Neural crest cell (in vitro differentiated cells): ENCODE measurements at regions not wholly inside any gene's neighbourhood (a gene's known extent, or its start where the extent isn't known, plus 50 kb on each side); places are given as distances from the start of the nearest gene placed in this dataset.

Experiments
- DNase-seq: peaks from one replicate; pipeline ENCODE4 v3.0.0; 2021; ENCODE audit warnings: low read depth, mixed read lengths, low spot score
- H3K27ac Mint-ChIP-seq: one replicate; pipeline ENCODE4 v1.8.0; 2021; ENCODE audit warnings: mild to moderate bottlenecking, mixed read lengths; ENCODE audit not compliant: unreplicated experiment
- H3K27me3 Mint-ChIP-seq: 2 replicates; pipeline ENCODE4 v1.8.0; 2021; ENCODE audit warnings: low read depth, mild to moderate bottlenecking, mixed read lengths
- H3K36me3 Mint-ChIP-seq: 2 replicates; pipeline ENCODE4 v1.8.0; 2021; ENCODE audit warnings: low read depth, mild to moderate bottlenecking, mixed read lengths
- H3K4me1 Mint-ChIP-seq: 2 replicates; pipeline ENCODE4 v1.8.0; 2021; ENCODE audit warnings: mixed read lengths
- H3K4me3 Mint-ChIP-seq: one replicate; pipeline ENCODE4 v1.8.0; 2021; ENCODE audit warnings: mild to moderate bottlenecking, mixed read lengths
- H3K9me3 Mint-ChIP-seq: 2 replicates; pipeline ENCODE4 v1.8.0; 2021; ENCODE audit warnings: mixed read lengths
- TF ChIP-seq, protein P1 (sequence below): fragments of 200-600 bp; sonication (generic); conservative IDR thresholded peaks from 2 replicates; pipeline ENCODE4 v1.5.0; 2021; ENCODE audit warnings: antibody characterized with exemption, mild to moderate bottlenecking

GRCh38 chr1:34683616-34684015 lies 71.2 kb upstream of the GJB5 start:
- no peak overlapping the region for H3K27ac Mint-ChIP-seq
- TF ChIP-seq, protein P1, sequence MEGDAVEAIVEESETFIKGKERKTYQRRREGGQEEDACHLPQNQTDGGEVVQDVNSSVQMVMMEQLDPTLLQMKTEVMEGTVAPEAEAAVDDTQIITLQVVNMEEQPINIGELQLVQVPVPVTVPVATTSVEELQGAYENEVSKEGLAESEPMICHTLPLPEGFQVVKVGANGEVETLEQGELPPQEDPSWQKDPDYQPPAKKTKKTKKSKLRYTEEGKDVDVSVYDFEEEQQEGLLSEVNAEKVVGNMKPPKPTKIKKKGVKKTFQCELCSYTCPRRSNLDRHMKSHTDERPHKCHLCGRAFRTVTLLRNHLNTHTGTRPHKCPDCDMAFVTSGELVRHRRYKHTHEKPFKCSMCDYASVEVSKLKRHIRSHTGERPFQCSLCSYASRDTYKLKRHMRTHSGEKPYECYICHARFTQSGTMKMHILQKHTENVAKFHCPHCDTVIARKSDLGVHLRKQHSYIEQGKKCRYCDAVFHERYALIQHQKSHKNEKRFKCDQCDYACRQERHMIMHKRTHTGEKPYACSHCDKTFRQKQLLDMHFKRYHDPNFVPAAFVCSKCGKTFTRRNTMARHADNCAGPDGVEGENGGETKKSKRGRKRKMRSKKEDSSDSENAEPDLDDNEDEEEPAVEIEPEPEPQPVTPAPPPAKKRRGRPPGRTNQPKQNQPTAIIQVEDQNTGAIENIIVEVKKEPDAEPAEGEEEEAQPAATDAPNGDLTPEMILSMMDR: no peak
- H3K9me3 Mint-ChIP-seq: peaks cover 11% of the 10 kb centered on the region
- no peak for DNase-seq
- peaks cover 4% of the 10 kb centered on the region for H3K4me1 Mint-ChIP-seq
- H3K36me3 Mint-ChIP-seq: no peaks in the 10 kb centered on the region
- H3K27me3 Mint-ChIP-seq: peaks cover 28% of the 10 kb centered on the region
- H3K4me3 Mint-ChIP-seq: no peak overlapping the region

- peaks cover 23% of the 10 kb centered on the region for H3K27me3 Mint-ChIP-seq
- H3K4me1 Mint-ChIP-seq: peaks cover 4% of the 10 kb centered on the region
- DNase-seq: no peak
- no peak overlapping the region for H3K27ac Mint-ChIP-seq
- TF ChIP-seq, protein P1: no peak
- H3K36me3 Mint-ChIP-seq: no peaks in the 10 kb centered on the region
- no peak overlapping the region for H3K4me3 Mint-ChIP-seq
- H3K9me3 Mint-ChIP-seq: peaks cover 8% of the 10 kb centered on the region
These were observed 70.6 kb upstream of the GJB5 start for GRCh38 chr1:34684266-34684665.

GRCh38 chr1:34685225-34685624 lies 69.6 kb upstream of the GJB5 start:
- H3K27ac Mint-ChIP-seq: no peak overlapping the region
- H3K36me3 Mint-ChIP-seq: no peaks in the 10 kb centered on the region
- DNase-seq: no peak
- H3K27me3 Mint-ChIP-seq: peaks cover 32% of the 10 kb centered on the region
- TF ChIP-seq, protein P1: no peak
- H3K4me1 Mint-ChIP-seq: peaks cover 4% of the 10 kb centered on the region
- H3K4me3 Mint-ChIP-seq: no peak overlapping the region
- H3K9me3 Mint-ChIP-seq: peaks cover 8% of the 10 kb centered on the region

DNA sequence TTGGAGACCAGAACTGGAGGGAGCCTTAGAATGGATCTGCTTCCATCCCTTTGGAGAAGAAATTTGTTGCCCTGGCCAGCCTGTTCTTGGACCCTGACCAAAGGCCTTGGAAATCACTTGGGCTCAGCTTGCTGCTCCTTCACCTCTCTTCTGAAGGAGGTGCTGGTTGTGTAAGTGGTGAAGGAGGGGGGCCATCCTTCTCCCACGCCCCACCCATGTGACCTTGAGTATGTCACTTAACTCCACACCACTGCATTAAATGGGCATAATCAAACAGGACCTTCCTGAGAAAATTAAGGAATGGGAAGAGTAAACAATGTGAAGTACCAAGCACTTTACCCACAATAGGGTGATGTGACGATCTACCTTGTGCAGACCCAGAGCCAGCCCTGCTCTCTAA lies 68.3 kb upstream of the GJB5 start:
- H3K9me3 Mint-ChIP-seq: peaks cover 2% of the 10 kb centered on the region
- DNase-seq: no peak

GRCh38 chr1:34688006-34688741 lies 66.7 kb upstream of the GJB5 start:
- Mint-ChIP-seq H3K9me3 (peaks cover 2% of the 10 kb centered on the region), H3K4me1 (peaks cover 4% of the 10 kb centered on the region), H3K27ac (no peak overlapping the region), H3K36me3 (no peaks in the 10 kb centered on the region), H3K27me3 (peaks cover 41% of the 10 kb centered on the region), H3K4me3 (no peak overlapping the region)
- no peak for DNase-seq
- TF ChIP-seq, protein P1: no peak

More for the DNA sequence above, 68.3 kb upstream of the GJB5 start:
- Mint-ChIP-seq H3K27ac (no peak overlapping the region), H3K4me3 (no peak overlapping the region), H3K27me3 (peaks cover 38% of the 10 kb centered on the region), H3K4me1 (peaks cover 4% of the 10 kb centered on the region), H3K36me3 (no peaks in the 10 kb centered on the region)
- TF ChIP-seq, protein P1: no peak
